ENCODE measurements at regions not wholly inside any gene's neighbourhood (a gene's known extent, or its start where the extent isn't known, plus 50 kb on each side); places are given as distances from the start of the nearest gene placed in this dataset.

GRCh38 chr2:83894976-83895375 lies 564.1 kb downstream of the SUCLG1 start:
- TF ChIP-seq EZH2 (IDR thresholded peaks at IDR 0.05) (no peak), POLR2AphosphoS5 (IDR thresholded peaks at IDR 0.05; ENCODE audit: borderline replicate concordance, low read depth, low read length) (no peak)

Measured in SK-N-MC (cell line).